SK-N-SH treated with all-trans-retinoic acid at 6 μM for 48 hours (cell line): ENCODE measurements at regions not wholly inside any gene's neighbourhood (a gene's known extent, or its start where the extent isn't known, plus 50 kb on each side); places are given as distances from the start of the nearest gene placed in this dataset.

Experiments
- ATAC-seq: fragments of 200-7000 bp; cut with Tn5 transposase; 3 replicates; pipeline ENCODE4 v1.9.1; 2020; ENCODE audit warnings: mild to moderate bottlenecking, moderate library complexity
- ARNTL ChIP-seq: fragments of 450-650 bp; formaldehyde crosslinking; IDR thresholded peaks from 2 replicates; pipeline ENCODE4 v1.5.0; 2020; ENCODE audit warnings: low read depth, mild to moderate bottlenecking, moderate library complexity, borderline replicate concordance
- BACH2 ChIP-seq: fragments of 250-450 bp; sonication (Bioruptor Pico); IDR thresholded peaks from 2 replicates; pipeline ENCODE4 v1.9.0; 2021; ENCODE audit warnings: mild to moderate bottlenecking, borderline replicate concordance
- CREB5 ChIP-seq: fragments of 250-450 bp; sonication (Bioruptor Pico); IDR thresholded peaks from 2 replicates; pipeline ENCODE4 v1.5.1; 2020; ENCODE audit warnings: low read depth, mild to moderate bottlenecking, moderate library complexity
- CSDC2 ChIP-seq: fragments of 250-450 bp; sonication (Bioruptor Pico); IDR thresholded peaks from 2 replicates; pipeline ENCODE4 v1.5.0; 2020; ENCODE audit warnings: mild to moderate bottlenecking, moderate library complexity
- ESRRG ChIP-seq: fragments of 250-450 bp; sonication (Bioruptor Pico); IDR thresholded peaks from 2 replicates; pipeline ENCODE4 v1.6.1; 2021; ENCODE audit warnings: mild to moderate bottlenecking
- GLIS3 ChIP-seq: fragments of 250-450 bp; sonication (Bioruptor Pico); IDR thresholded peaks from 2 replicates; pipeline ENCODE4 v1.5.0; 2020; ENCODE audit warnings: mild to moderate bottlenecking, moderate library complexity
- ISL1 ChIP-seq: fragments of 250-450 bp; sonication (Bioruptor Pico); IDR thresholded peaks from 2 replicates; pipeline ENCODE4 v2.1.2; 2022; ENCODE audit warnings: mild to moderate bottlenecking, moderate library complexity
- OSR1 ChIP-seq: fragments of 250-450 bp; sonication (Bioruptor Pico); IDR thresholded peaks from 2 replicates; pipeline ENCODE4 v1.8.0; 2022; ENCODE audit warnings: moderate library complexity, mild to moderate bottlenecking, inconsistent platforms
- PPARA ChIP-seq: fragments of 250-450 bp; sonication (Bioruptor Pico); IDR thresholded peaks from 2 replicates; pipeline ENCODE4 v1.5.0; 2020; ENCODE audit warnings: mild to moderate bottlenecking, borderline replicate concordance
- RARB ChIP-seq: fragments of 250-450 bp; sonication (Bioruptor Pico); IDR thresholded peaks from 2 replicates; pipeline ENCODE4 v1.8.0; 2021; ENCODE audit warnings: mild to moderate bottlenecking, moderate library complexity
- SNAI2 ChIP-seq: fragments of 250-450 bp; sonication (Bioruptor Pico); IDR thresholded peaks from 2 replicates; pipeline ENCODE4 v1.5.0; 2020; ENCODE audit warnings: mild to moderate bottlenecking, moderate library complexity
- TCF4 ChIP-seq: fragments of 250-450 bp; sonication (Bioruptor Pico); IDR thresholded peaks from 2 replicates; pipeline ENCODE4 v1.8.0; 2021; ENCODE audit warnings: mild to moderate bottlenecking, moderate library complexity, borderline replicate concordance
- TOX ChIP-seq: fragments of 250-450 bp; sonication (Bioruptor Pico); IDR thresholded peaks from 2 replicates; pipeline ENCODE4 v1.8.0; 2021; ENCODE audit warnings: mild to moderate bottlenecking, moderate library complexity, borderline replicate concordance
- ZC3H10 ChIP-seq: fragments of 250-450 bp; sonication (Bioruptor Pico); IDR thresholded peaks from 2 replicates; pipeline ENCODE4 v1.5.1; 2021; ENCODE audit warnings: mild to moderate bottlenecking, moderate library complexity
- ZFP3 ChIP-seq: fragments of 250-450 bp; sonication (Bioruptor Pico); IDR thresholded peaks from 2 replicates; pipeline ENCODE4 v1.5.0; 2020; ENCODE audit warnings: mild to moderate bottlenecking, moderate library complexity
- ZFP30 ChIP-seq: fragments of 450-650 bp; formaldehyde crosslinking; IDR thresholded peaks from 2 replicates; pipeline ENCODE4 v1.5.0; 2022; ENCODE audit warnings: mild to moderate bottlenecking, moderate library complexity
- ZNF565 ChIP-seq: fragments of 450-650 bp; formaldehyde crosslinking; conservative IDR thresholded peaks from 2 replicates; pipeline ENCODE4 v1.5.0; 2020; ENCODE audit warnings: low read depth, mild to moderate bottlenecking, moderate library complexity
- ZNF8 ChIP-seq: fragments of 450-650 bp; formaldehyde crosslinking; IDR thresholded peaks from 2 replicates; pipeline ENCODE4 v1.5.0; 2020; ENCODE audit warnings: mild to moderate bottlenecking, moderate library complexity
- TF ChIP-seq, protein P1 (sequence below): fragments of 250-450 bp; sonication (Bioruptor Pico); IDR thresholded peaks from 2 replicates; pipeline ENCODE4 v1.8.0; 2021; ENCODE audit warnings: low read depth, mild to moderate bottlenecking, moderate library complexity, borderline replicate concordance
- TF ChIP-seq, protein P2 (sequence below): fragments of 250-450 bp; sonication (Bioruptor Pico); IDR thresholded peaks from 2 replicates; pipeline ENCODE4 v1.5.0; 2020; ENCODE audit warnings: mild to moderate bottlenecking, moderate library complexity
- TF ChIP-seq, protein P3 (sequence below): fragments of 250-450 bp; sonication (Bioruptor Pico); IDR thresholded peaks from 2 replicates; pipeline ENCODE4 v1.8.0; 2020; ENCODE audit warnings: mild to moderate bottlenecking, moderate library complexity, borderline replicate concordance
- TF ChIP-seq, protein P4 (sequence below): fragments of 250-450 bp; sonication (Bioruptor Pico); IDR thresholded peaks from 2 replicates; pipeline ENCODE4 v1.5.1; 2021; ENCODE audit warnings: mild to moderate bottlenecking, moderate library complexity

DNA sequence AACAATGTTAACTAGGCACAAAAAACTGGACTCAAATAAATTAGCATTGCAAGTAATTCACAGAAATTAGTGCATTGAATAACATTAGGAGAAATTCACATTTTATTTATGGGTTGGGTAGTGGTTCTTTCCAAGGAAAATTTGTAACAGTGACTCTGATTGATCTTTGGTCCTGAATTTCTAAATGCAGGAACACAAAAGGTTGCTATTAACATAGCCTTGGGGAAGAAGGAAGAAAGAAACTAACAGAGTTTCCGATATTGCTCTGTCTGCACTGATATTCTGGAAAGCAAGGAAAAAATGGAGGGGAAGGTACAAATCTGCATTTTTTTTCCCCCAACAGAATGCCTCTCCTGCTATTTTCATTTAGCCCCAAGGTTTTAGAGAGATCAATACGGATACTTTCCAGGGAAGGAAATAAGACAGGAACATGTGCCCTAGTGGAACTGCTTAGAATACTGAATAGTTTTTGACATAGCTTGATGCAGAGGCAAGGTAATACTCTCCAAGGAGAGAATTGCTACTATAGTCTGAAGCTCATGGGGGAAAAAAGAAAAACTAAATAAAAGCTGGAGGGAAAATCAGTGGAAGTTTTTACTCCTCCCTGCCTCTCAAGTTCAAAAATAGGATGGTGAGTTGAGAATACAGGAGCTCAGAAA, 490.1 kb downstream of the RAPGEF2 start:
- TF ChIP-seq, protein P1, sequence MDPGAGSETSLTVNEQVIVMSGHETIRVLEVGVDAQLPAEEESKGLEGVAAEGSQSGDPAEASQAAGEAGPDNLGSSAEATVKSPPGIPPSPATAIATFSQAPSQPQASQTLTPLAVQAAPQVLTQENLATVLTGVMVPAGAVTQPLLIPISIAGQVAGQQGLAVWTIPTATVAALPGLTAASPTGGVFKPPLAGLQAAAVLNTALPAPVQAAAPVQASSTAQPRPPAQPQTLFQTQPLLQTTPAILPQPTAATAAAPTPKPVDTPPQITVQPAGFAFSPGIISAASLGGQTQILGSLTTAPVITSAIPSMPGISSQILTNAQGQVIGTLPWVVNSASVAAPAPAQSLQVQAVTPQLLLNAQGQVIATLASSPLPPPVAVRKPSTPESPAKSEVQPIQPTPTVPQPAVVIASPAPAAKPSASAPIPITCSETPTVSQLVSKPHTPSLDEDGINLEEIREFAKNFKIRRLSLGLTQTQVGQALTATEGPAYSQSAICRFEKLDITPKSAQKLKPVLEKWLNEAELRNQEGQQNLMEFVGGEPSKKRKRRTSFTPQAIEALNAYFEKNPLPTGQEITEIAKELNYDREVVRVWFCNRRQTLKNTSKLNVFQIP (CRISPR knock-in tag): no peak
- TF ChIP-seq ARNTL (no peak), CREB5 (no peak), BACH2 (CRISPR knock-in tag) (no peak), PPARA (CRISPR knock-in tag) (no peak), OSR1 (no peak), ZNF565 (no peak), ISL1 (no peak)
- TF ChIP-seq, protein P2, sequence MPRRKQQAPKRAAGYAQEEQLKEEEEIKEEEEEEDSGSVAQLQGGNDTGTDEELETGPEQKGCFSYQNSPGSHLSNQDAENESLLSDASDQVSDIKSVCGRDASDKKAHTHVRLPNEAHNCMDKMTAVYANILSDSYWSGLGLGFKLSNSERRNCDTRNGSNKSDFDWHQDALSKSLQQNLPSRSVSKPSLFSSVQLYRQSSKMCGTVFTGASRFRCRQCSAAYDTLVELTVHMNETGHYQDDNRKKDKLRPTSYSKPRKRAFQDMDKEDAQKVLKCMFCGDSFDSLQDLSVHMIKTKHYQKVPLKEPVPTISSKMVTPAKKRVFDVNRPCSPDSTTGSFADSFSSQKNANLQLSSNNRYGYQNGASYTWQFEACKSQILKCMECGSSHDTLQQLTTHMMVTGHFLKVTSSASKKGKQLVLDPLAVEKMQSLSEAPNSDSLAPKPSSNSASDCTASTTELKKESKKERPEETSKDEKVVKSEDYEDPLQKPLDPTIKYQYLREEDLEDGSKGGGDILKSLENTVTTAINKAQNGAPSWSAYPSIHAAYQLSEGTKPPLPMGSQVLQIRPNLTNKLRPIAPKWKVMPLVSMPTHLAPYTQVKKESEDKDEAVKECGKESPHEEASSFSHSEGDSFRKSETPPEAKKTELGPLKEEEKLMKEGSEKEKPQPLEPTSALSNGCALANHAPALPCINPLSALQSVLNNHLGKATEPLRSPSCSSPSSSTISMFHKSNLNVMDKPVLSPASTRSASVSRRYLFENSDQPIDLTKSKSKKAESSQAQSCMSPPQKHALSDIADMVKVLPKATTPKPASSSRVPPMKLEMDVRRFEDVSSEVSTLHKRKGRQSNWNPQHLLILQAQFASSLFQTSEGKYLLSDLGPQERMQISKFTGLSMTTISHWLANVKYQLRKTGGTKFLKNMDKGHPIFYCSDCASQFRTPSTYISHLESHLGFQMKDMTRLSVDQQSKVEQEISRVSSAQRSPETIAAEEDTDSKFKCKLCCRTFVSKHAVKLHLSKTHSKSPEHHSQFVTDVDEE (CRISPR knock-in tag): no peak
- no peak for ATAC-seq

GRCh38 chr4:159593681-159594080, 490.8 kb downstream of the RAPGEF2 start:
- no peak for ATAC-seq
- no peak for TF ChIP-seq ZFP3 (CRISPR knock-in tag)
- no peak for TF ChIP-seq TOX (CRISPR knock-in tag)
- no peak for TF ChIP-seq TCF4 (CRISPR knock-in tag)
- TF ChIP-seq BACH2 (CRISPR knock-in tag): no peak
- TF ChIP-seq OSR1: no peak
- no peak for TF ChIP-seq ZNF8 (CRISPR knock-in tag)
- no peak for TF ChIP-seq RARB (CRISPR knock-in tag)
- no peak for TF ChIP-seq CSDC2 (CRISPR knock-in tag)
- TF ChIP-seq ARNTL: no peak
- TF ChIP-seq, protein P3, sequence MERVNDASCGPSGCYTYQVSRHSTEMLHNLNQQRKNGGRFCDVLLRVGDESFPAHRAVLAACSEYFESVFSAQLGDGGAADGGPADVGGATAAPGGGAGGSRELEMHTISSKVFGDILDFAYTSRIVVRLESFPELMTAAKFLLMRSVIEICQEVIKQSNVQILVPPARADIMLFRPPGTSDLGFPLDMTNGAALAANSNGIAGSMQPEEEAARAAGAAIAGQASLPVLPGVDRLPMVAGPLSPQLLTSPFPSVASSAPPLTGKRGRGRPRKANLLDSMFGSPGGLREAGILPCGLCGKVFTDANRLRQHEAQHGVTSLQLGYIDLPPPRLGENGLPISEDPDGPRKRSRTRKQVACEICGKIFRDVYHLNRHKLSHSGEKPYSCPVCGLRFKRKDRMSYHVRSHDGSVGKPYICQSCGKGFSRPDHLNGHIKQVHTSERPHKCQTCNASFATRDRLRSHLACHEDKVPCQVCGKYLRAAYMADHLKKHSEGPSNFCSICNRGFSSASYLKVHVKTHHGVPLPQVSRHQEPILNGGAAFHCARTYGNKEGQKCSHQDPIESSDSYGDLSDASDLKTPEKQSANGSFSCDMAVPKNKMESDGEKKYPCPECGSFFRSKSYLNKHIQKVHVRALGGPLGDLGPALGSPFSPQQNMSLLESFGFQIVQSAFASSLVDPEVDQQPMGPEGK: no peak

GRCh38 chr4:159594576-159594975, 491.7 kb downstream of the RAPGEF2 start:
- no peak for ATAC-seq
- TF ChIP-seq CREB5 (no peak), TOX (CRISPR knock-in tag) (no peak), BACH2 (CRISPR knock-in tag) (no peak), GLIS3 (CRISPR knock-in tag) (no peak), ZNF8 (CRISPR knock-in tag) (no peak), OSR1 (no peak), ZC3H10 (CRISPR knock-in tag) (no peak), RARB (CRISPR knock-in tag) (no peak), ZNF565 (no peak), TCF4 (CRISPR knock-in tag) (no peak), ZFP30 (no peak), ESRRG (CRISPR knock-in tag) (no peak), CSDC2 (CRISPR knock-in tag) (no peak), ISL1 (no peak), SNAI2 (no peak)
- TF ChIP-seq, protein P1 (CRISPR knock-in tag): no peak
- TF ChIP-seq, protein P4, sequence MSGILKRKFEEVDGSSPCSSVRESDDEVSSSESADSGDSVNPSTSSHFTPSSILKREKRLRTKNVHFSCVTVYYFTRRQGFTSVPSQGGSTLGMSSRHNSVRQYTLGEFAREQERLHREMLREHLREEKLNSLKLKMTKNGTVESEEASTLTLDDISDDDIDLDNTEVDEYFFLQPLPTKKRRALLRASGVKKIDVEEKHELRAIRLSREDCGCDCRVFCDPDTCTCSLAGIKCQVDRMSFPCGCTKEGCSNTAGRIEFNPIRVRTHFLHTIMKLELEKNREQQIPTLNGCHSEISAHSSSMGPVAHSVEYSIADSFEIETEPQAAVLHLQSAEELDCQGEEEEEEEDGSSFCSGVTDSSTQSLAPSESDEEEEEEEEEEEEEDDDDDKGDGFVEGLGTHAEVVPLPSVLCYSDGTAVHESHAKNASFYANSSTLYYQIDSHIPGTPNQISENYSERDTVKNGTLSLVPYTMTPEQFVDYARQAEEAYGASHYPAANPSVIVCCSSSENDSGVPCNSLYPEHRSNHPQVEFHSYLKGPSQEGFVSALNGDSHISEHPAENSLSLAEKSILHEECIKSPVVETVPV (CRISPR knock-in tag): no peak
- TF ChIP-seq, protein P2 (CRISPR knock-in tag): no peak
